Hepatic stellate cell (primary cell): ENCODE measurements at regions not wholly inside any gene's neighbourhood (a gene's known extent, or its start where the extent isn't known, plus 50 kb on each side); places are given as distances from the start of the nearest gene placed in this dataset.

Experiments
- DNase-seq: peaks from one replicate; pipeline ENCODE4 v3.0.0; 2011; ENCODE audit warnings: low spot score

- no peak for DNase-seq
Observed at GRCh38 chr12:91999823-92000222, 145.8 kb downstream of the BTG1 start.

GRCh38 chr12:91998316-91998715 is 147.3 kb downstream of the BTG1 start:
- no peak for DNase-seq

GRCh38 chr12:91994208-91994797 is 151.3 kb downstream of the BTG1 start:
- DNase-seq, result no peak

DNA sequence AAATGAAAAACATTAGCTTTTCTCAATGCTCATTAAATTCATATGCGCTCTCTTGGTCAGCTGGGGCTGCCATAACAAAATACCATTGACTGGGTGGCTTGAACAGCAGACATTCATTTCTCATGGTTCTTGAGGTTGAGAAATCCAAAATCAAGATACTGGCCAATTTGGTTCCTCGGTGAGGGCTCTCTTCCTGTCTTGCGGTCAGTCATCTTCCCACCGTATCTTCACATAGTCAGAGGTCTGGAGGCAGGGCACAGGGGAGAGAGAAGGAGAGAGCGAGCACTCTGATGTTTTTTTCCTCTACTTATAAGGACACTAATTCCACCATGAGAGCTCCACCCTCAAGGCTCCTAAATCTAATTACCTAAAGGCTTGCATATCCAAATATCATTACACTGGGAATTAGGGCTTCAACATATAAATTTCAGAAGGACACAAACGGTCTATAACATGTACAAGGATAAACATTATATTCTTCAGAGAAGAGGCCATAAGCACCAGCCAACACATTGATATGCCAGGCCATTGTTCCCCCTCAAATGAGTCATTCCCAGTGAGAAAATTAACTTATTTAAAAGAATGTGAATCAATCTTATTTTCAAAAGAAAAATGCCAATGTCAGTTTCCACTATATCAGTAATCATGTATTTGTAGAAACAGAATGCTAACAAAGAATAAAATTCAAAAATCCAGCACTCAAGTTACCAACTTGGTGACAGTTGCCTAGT is 152.2 kb downstream of the BTG1 start:
- DNase-seq, result no peak

DNA sequence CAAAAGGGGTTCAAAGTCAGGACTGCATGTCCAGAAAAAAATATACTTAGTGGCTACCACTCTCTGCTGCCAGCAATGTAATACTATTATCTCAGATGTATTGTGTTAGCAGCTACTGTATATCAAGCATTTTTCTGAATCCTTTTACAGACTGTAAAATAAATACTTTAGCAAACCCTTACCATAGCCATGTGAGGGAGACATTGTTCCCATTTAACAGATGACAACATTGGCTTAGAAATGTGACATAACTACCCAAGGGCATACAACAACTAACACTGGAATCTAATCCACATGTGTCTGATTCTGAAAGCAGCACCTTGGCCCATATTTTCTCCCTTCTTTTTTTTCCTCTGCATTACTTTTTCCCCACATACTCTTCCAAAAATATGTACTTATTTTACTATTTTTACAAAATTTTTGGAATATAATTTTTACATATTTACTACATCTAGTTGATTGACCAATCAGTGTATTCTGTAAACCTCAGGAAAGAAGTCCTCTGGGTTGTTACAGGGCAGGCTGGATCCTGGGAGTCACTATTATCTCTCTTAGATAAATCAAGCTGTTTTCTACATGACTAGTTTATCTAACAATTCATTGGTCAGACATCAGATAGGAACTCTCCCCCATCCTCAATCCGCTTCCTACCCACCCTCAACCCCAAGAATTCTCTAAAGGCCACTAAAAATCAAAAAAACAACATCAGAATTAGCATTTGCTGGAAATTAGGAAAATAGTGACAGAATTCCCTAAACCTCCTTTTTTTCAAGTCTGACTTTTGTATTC is 154.1 kb downstream of the BTG1 start:
- no peak for DNase-seq

DNA sequence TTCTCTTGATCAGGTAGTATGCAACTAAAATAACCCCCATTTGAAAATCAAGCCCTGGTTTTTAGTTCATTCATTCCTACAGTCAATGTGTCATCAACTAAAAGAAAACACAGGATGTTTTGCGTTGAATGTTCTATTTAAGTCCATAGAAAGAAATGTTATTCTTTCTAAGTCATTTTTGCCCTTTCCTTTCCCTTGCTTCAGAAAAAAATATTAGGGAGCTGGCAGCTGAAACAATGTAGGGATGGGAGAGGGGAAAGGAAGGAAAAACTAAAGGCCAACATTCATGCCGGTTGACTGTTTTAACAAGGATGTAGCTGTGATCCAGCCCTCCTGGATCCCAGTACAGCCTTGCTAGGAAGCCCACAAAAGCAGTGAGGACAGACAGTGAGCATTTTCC is 155.1 kb downstream of the BTG1 start:
- no peak for DNase-seq

DNA sequence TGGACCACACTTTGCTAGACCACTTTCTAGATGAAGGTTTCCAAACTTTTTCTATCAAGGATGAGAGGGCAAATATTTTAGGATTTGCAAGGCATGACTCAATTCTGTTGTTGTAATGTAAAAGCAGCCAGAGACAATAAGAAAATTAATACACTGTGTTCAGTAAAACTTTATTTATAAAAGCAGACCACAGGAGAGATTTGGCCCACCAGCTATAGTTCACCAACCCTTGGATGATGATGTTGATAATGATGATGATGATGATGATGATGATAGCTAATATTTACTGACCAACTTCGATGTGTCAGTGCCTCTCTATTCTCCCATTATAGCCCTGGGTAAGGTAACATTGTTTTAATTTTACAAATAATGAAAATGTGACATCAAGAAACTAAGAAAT is 156.5 kb downstream of the BTG1 start:
- DNase-seq, result no peak

- no peak for DNase-seq
Observed at GRCh38 chr12:91988086-91988923, 157.3 kb downstream of the BTG1 start.

- no peak for DNase-seq
Observed at GRCh38 chr12:91986084-91986483, 159.6 kb downstream of the BTG1 start.

GRCh38 chr12:91985002-91985787 is 160.5 kb downstream of the BTG1 start:
- no peak for DNase-seq

GRCh38 chr12:91984556-91984955 is 161.1 kb downstream of the BTG1 start:
- DNase-seq, result no peak

DNA sequence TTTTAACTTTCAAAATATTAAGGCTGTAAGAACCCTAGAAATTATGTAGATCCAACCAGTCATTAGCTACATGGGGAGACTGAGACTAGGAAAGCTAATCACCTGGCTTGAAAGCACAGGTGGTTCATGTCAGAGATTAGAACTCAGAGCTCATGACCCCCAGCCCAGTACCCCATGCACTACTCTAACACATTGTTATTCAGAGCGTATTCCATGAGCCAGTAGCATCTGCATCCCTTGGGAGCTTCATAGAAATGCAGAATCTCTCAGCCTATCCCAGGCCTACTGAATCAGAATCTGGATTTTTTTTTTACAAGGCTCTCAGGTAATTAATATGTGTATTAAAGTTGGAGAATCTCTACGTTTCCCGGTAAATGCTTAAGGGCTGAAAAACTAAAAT is 161.7 kb downstream of the BTG1 start:
- DNase-seq, result no peak

GRCh38 chr12:91982946-91983345 is 162.7 kb downstream of the BTG1 start:
- DNase-seq, result no peak

DNA sequence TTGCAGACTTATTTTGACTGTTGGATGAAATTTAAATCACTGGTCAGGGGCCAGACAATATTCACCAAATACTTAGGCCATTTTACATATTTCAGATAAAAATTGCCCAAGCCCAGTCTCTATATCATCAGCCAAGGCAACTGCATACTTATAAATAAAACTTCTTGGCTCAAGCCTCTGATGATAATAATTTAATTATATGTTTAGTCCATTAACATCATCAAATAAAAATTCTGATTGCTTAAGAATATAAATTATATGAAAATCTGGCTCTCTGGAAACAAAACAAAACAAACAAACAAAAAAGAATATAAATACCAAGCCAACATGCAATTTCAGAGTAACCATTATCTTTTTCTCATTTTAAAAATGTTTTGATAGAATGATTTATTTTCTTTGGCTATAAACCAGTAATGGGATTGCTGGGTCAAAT is 165.2 kb downstream of the BTG1 start:
- DNase-seq, result no peak

DNA sequence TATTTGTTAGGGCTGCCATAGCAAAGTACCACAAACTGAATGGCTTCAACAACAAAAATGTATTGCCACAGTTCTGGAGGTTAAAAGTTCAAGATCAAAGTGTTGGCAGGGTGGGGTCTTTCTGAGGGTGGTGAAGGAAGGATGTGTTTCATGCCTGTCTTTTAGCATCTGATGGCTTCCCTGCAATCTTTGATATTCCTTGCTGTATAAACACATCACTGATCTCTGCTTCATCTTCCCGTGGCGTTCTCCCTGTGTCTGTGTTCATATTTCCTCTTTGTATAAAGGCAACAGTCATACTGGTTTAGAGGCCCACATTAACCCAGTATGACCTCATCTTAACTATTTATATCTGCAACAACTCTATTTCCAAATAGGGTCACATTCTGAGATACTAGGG is 167.5 kb downstream of the BTG1 start:
- no peak for DNase-seq

DNA sequence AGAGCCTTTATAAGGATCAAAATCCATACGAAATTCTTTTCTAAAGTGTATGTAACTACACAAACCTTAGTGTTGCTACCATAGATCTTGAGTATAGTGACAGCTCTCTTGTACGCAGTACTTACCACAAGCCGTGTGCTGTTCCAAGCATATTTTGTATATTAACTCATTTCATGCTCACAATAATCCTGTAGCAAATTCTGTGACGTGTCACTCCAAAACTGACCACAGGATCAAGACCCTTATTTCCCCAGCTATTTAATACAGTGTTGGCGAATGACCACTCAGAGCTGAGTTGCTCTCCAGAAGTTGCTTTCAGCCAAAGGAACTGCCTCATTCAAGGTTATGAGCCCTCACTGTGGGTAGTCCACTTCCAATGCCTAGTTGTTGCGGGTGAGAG is 169.8 kb downstream of the BTG1 start:
- no peak for DNase-seq

DNA sequence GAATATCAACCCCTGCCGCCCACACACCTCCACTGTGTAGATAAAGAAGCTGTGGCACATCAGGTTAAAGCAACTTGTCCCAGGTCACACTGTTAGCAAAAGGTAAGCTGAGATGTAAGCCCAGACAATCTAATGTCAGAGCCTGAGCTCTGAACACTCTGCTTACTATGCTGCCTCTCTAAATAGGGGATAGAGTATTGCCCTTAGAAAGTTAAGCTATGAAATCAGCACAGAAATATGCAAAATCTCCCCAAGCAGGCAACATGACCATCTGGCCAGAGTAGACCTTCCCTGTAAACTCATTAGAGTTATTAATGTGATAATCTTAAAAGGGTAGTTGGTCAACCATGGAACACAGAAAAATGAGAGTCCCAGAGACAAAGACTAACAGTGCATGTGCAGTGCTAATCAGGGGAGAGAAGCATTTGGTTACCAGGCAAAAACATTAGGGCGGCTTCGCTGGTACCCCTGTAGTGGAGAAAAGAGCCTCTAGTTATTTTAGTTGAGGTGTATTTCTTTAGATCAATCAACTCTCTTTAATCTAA is 171.0 kb downstream of the BTG1 start:
- peak; percentile 15 for DNase-seq

GRCh38 chr12:91973813-91974212 is 171.8 kb downstream of the BTG1 start:
- DNase-seq, result no peak

- DNase-seq, result no peak
Observed at GRCh38 chr12:91972896-91973295, 172.8 kb downstream of the BTG1 start.

DNA sequence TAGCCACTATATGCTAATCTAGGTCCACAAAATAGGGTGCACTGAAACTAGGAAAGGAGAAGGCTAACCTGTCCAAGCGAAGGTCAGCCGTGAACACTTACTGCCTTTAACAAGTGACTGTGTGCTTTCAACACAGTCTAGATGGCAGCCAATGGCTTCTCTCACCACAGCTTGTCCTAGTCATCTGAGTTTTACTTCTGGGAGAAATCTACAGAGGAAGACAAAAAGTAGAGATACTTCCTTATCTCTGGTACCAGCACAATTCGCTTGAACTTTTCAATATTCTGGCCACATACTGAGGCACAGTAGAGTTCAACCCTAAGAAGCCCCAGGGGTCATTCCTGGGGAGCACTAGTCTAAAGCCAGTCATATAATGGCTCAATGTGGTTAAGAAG is 176.9 kb downstream of the BTG1 start:
- no peak for DNase-seq

DNA sequence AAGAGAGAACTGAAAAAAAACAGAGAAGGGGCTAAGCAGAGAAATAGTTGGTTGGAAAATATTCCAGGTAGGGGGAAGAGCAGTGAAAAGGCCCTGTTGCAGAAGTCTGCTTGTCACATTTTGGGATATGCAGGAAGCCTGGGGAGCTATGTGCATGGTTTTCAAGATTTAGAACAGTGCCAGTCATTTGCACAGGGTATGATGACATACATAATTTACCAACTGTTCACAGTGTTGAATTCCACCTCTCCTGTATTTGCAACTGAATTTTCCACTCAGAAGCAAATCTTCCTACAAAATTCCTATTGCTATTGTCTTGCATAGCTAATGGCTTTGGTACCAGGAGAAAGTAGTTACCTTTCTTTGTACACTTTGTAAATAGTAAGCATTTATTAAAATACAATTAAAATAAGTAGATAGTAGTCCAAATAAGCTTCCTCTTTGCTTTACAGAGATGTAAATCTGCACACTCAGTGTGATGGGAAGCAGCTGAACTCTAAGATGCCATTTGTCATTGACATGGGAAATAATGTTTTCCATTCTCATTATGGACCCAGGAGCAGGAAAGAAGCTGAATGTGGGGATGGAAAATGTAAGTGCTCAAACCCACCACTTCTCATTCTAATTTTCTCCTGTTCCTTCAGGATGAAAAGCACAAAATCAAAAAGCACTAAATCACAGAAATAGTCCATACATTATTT is 177.4 kb downstream of the BTG1 start:
- DNase-seq, result no peak
